H1 (cell line): ENCODE measurements at regions not wholly inside any gene's neighbourhood (a gene's known extent, or its start where the extent isn't known, plus 50 kb on each side); places are given as distances from the start of the nearest gene placed in this dataset.

Source experiments
- HDAC2 ChIP-seq, 2 experiments: fragments of 300-600 bp in 1 of 2; sonication (generic) in 1 of 2; IDR thresholded peaks; 2 replicates each; pipeline ENCODE4 v1.6.1; 2011 to 2012; ENCODE audit warnings: low read depth in 2 of 2, low read length in 2 of 2, mild to moderate bottlenecking in 2 of 2, moderate library complexity in 2 of 2, borderline replicate concordance in 1 of 2, inconsistent platforms in 1 of 2
- PHF8 ChIP-seq: fragments of 200-600 bp; sonication (generic); conservative IDR thresholded peaks from 2 replicates; pipeline ENCODE4 v1.7.1; 2012; ENCODE audit warnings: low read depth, mild to moderate bottlenecking, inconsistent platforms, low read length, moderate library complexity
- RBBP5 ChIP-seq: IDR thresholded peaks from 2 replicates; pipeline ENCODE4 v1.7.1; 2012; ENCODE audit warnings: low read depth, mild to moderate bottlenecking, inconsistent platforms, low read length, moderate library complexity, borderline replicate concordance
- SAP30 ChIP-seq: fragments of 300-600 bp; sonication (generic); IDR thresholded peaks from 2 replicates; pipeline ENCODE4 v1.7.1; 2012; ENCODE audit warnings: low read length, moderate library complexity, mild to moderate bottlenecking, inconsistent platforms; ENCODE audit not compliant: insufficient read depth, insufficient replicate concordance
- SRF ChIP-seq: IDR thresholded peaks from 2 replicates; pipeline ENCODE4 v1.6.1; 2011; ENCODE audit warnings: mild to moderate bottlenecking, low read depth, low read length, moderate library complexity
- TF ChIP-seq, protein P1 (sequence below): fragments of 300-600 bp; sonication (generic); IDR thresholded peaks from 2 replicates; pipeline ENCODE4 v1.7.1; 2012; ENCODE audit warnings: low read length, moderate library complexity, mild to moderate bottlenecking, inconsistent platforms; ENCODE audit not compliant: insufficient replicate concordance

DNA sequence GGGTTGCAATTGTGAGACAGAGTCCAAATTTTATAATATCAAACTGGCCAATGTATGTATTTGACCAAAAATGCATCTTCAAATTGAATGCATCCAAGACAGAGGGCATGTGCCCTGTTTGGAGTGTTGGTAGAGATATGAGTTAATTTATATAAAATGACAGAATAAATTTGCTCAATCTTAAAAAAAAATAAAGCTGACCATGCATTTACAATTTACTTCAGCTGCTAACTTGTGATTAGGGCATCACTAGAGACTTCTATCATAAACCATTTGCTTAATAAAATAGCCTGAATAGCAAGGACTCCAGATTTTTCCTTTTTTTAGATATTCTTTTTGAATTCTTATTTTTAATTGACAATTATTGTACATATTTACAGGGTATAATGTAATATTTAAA is 1345.8 kb downstream of the CDH11 start (continued):
- TF ChIP-seq, protein P1, sequence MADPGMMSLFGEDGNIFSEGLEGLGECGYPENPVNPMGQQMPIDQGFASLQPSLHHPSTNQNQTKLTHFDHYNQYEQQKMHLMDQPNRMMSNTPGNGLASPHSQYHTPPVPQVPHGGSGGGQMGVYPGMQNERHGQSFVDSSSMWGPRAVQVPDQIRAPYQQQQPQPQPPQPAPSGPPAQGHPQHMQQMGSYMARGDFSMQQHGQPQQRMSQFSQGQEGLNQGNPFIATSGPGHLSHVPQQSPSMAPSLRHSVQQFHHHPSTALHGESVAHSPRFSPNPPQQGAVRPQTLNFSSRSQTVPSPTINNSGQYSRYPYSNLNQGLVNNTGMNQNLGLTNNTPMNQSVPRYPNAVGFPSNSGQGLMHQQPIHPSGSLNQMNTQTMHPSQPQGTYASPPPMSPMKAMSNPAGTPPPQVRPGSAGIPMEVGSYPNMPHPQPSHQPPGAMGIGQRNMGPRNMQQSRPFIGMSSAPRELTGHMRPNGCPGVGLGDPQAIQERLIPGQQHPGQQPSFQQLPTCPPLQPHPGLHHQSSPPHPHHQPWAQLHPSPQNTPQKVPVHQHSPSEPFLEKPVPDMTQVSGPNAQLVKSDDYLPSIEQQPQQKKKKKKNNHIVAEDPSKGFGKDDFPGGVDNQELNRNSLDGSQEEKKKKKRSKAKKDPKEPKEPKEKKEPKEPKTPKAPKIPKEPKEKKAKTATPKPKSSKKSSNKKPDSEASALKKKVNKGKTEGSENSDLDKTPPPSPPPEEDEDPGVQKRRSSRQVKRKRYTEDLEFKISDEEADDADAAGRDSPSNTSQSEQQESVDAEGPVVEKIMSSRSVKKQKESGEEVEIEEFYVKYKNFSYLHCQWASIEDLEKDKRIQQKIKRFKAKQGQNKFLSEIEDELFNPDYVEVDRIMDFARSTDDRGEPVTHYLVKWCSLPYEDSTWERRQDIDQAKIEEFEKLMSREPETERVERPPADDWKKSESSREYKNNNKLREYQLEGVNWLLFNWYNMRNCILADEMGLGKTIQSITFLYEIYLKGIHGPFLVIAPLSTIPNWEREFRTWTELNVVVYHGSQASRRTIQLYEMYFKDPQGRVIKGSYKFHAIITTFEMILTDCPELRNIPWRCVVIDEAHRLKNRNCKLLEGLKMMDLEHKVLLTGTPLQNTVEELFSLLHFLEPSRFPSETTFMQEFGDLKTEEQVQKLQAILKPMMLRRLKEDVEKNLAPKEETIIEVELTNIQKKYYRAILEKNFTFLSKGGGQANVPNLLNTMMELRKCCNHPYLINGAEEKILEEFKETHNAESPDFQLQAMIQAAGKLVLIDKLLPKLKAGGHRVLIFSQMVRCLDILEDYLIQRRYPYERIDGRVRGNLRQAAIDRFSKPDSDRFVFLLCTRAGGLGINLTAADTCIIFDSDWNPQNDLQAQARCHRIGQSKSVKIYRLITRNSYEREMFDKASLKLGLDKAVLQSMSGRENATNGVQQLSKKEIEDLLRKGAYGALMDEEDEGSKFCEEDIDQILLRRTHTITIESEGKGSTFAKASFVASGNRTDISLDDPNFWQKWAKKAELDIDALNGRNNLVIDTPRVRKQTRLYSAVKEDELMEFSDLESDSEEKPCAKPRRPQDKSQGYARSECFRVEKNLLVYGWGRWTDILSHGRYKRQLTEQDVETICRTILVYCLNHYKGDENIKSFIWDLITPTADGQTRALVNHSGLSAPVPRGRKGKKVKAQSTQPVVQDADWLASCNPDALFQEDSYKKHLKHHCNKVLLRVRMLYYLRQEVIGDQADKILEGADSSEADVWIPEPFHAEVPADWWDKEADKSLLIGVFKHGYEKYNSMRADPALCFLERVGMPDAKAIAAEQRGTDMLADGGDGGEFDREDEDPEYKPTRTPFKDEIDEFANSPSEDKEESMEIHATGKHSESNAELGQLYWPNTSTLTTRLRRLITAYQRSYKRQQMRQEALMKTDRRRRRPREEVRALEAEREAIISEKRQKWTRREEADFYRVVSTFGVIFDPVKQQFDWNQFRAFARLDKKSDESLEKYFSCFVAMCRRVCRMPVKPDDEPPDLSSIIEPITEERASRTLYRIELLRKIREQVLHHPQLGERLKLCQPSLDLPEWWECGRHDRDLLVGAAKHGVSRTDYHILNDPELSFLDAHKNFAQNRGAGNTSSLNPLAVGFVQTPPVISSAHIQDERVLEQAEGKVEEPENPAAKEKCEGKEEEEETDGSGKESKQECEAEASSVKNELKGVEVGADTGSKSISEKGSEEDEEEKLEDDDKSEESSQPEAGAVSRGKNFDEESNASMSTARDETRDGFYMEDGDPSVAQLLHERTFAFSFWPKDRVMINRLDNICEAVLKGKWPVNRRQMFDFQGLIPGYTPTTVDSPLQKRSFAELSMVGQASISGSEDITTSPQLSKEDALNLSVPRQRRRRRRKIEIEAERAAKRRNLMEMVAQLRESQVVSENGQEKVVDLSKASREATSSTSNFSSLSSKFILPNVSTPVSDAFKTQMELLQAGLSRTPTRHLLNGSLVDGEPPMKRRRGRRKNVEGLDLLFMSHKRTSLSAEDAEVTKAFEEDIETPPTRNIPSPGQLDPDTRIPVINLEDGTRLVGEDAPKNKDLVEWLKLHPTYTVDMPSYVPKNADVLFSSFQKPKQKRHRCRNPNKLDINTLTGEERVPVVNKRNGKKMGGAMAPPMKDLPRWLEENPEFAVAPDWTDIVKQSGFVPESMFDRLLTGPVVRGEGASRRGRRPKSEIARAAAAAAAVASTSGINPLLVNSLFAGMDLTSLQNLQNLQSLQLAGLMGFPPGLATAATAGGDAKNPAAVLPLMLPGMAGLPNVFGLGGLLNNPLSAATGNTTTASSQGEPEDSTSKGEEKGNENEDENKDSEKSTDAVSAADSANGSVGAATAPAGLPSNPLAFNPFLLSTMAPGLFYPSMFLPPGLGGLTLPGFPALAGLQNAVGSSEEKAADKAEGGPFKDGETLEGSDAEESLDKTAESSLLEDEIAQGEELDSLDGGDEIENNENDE = no peak
- TF ChIP-seq PHF8 (no peak), SAP30 (no peak), SRF (no peak), HDAC2 (IDR thresholded peaks at IDR 0.05; ENCODE audit: borderline replicate concordance in 1 of 2, low read depth in 2 of 2, low read length in 2 of 2) (no peak), RBBP5 (no peak)
- TF ChIP-seq, all 59 proteins: peak for 0
